ENCODE measurements at regions not wholly inside any gene's neighbourhood (a gene's known extent, or its start where the extent isn't known, plus 50 kb on each side); places are given as distances from the start of the nearest gene placed in this dataset.

- TF ChIP-seq POLR2A (IDR thresholded peaks at IDR 0.05), result no peak
- TF ChIP-seq CTCF (IDR thresholded peaks at IDR 0.05), result no peak
- TF ChIP-seq EP300 (IDR thresholded peaks at IDR 0.05; ENCODE audit: low read depth), result no peak
These were observed 643.2 kb upstream of the NOX3 start for GRCh38 chr6:156098839-156099238.
